Inflammatory macrophage treated with lipopolysaccharide for 1 hour (primary cell): ENCODE measurements at regions not wholly inside any gene's neighbourhood (a gene's known extent, or its start where the extent isn't known, plus 50 kb on each side); places are given as distances from the start of the nearest gene placed in this dataset.

ENCODE experiments used
- DNase-seq, 2 donors: peaks; one replicate each; pipeline ENCODE4 v3.0.0-alpha.2; 2020 to 2022

DNA sequence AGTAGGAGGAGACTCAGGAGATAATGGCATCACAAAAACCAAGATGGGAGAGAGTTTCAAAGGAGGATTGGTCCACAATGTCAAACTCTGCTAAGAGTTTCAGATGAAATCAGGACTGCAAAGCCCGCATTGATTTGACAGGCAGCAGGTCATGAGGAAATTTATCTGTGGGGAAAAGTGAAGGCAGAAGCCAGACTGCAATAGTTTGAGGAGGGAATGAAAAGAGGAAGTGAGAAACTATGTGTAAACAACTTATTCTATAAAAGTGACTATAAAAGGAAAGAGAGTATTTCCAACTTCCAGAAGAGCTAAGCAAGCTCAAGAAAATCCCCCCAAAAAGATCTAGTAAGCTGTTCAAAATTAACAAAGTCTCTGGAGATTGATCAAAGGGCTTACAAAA, 66.3 kb upstream of the DGKK start:
- peak in 1 of 2 donors; percentile 2 for DNase-seq
